GM23338 (cell line): ENCODE measurements at regions not wholly inside any gene's neighbourhood (a gene's known extent, or its start where the extent isn't known, plus 50 kb on each side); places are given as distances from the start of the nearest gene placed in this dataset.

Experiments
- ATAC-seq: fragments of 200-7000 bp; cut with Tn5 transposase; 3 replicates; pipeline ENCODE4 v1.9.1; 2020
- DNase-seq: peaks from one replicate; pipeline ENCODE4 v3.0.0-alpha.2; 2015; ENCODE audit warnings: low spot score
- H2AFZ ChIP-seq: fragments of 200-600 bp; sonication (generic); 2 replicates; pipeline ENCODE4 v1.8.0; 2016; ENCODE audit warnings: antibody characterized with exemption, mild to moderate bottlenecking, moderate library complexity
- H3F3A ChIP-seq: fragments of 200-600 bp; sonication (generic); replicated peaks from 2 replicates; pipeline ENCODE4 v1.8.0; 2017; ENCODE audit warnings: antibody characterized with exemption, mixed run types, low read depth
- H3K27ac ChIP-seq: fragments of 200-600 bp; sonication (generic); 2 replicates; pipeline ENCODE4 v1.6.1; 2016; ENCODE audit warnings: low read depth
- H3K27me3 ChIP-seq: fragments of 200-600 bp; sonication (generic); 2 replicates; pipeline ENCODE4 v1.8.0; 2016; ENCODE audit warnings: mild to moderate bottlenecking, mixed run types, moderate library complexity; ENCODE audit not compliant: insufficient read depth
- H3K36me3 ChIP-seq: fragments of 200-600 bp; sonication (generic); 2 replicates; pipeline ENCODE4 v1.8.0; 2016; ENCODE audit warnings: mild to moderate bottlenecking; ENCODE audit not compliant: insufficient read depth
- H3K4me1 ChIP-seq: fragments of 200-600 bp; sonication (generic); 2 replicates; pipeline ENCODE4 v1.8.0; 2016; ENCODE audit warnings: mild to moderate bottlenecking, moderate library complexity; ENCODE audit not compliant: insufficient read depth
- H3K4me2 ChIP-seq: fragments of 200-600 bp; sonication (generic); 2 replicates; pipeline ENCODE4 v1.7.1; 2017; ENCODE audit warnings: mixed run types
- H3K4me3 ChIP-seq: fragments of 200-600 bp; sonication (generic); 2 replicates; pipeline ENCODE4 v1.6.1; 2016; ENCODE audit warnings: mixed run types
- H3K79me2 ChIP-seq: fragments of 200-600 bp; sonication (generic); replicated peaks from 2 replicates; pipeline ENCODE4 v1.8.0; 2017; ENCODE audit warnings: mild to moderate bottlenecking; ENCODE audit not compliant: insufficient read depth
- H3K9me2 ChIP-seq: fragments of 200-600 bp; sonication (generic); 2 replicates; pipeline ENCODE4 v1.8.0; 2017; ENCODE audit not compliant: insufficient read depth
- H4K20me1 ChIP-seq: fragments of 200-600 bp; sonication (generic); replicated peaks from 2 replicates; pipeline ENCODE4 v1.8.0; 2017; ENCODE audit warnings: mild to moderate bottlenecking; ENCODE audit not compliant: insufficient read depth
- H3K27ac Mint-ChIP-seq: 2 replicates; pipeline ENCODE4 v1.8.0; 2020; ENCODE audit warnings: inconsistent platforms, mild to moderate bottlenecking, moderate library complexity, mixed read lengths
- H3K27me3 Mint-ChIP-seq: 3 replicates; pipeline ENCODE4 v1.8.0; 2022; ENCODE audit warnings: low read depth, mild to moderate bottlenecking, moderate library complexity, mixed read lengths, inconsistent platforms; ENCODE audit not compliant: insufficient read depth, poor library complexity
- H3K36me3 Mint-ChIP-seq: 3 replicates; pipeline ENCODE4 v1.8.0; 2021; ENCODE audit warnings: low read depth, mild to moderate bottlenecking, inconsistent platforms, moderate library complexity, mixed read lengths
- H3K4me1 Mint-ChIP-seq: 3 replicates; pipeline ENCODE4 v1.8.0; 2020; ENCODE audit warnings: mild to moderate bottlenecking, inconsistent platforms, mixed read lengths
- H3K4me3 Mint-ChIP-seq: 3 replicates; pipeline ENCODE4 v1.8.0; 2021; ENCODE audit warnings: moderate library complexity, mild to moderate bottlenecking, inconsistent platforms, mixed read lengths
- H3K9me3 Mint-ChIP-seq: 3 replicates; pipeline ENCODE4 v1.8.0; 2020; ENCODE audit warnings: moderate library complexity, mild to moderate bottlenecking, inconsistent platforms, mixed read lengths
- CREB1 ChIP-seq: fragments of 250-450 bp; sonication (Bioruptor Pico); IDR thresholded peaks from 2 replicates; pipeline ENCODE4 v1.5.0; 2020; ENCODE audit warnings: low read depth, mild to moderate bottlenecking, moderate library complexity
- CTCF ChIP-seq, 2 experiments: fragments of 200-600 bp in 1 of 2; sonication (generic) in 1 of 2; conservative IDR thresholded peaks; 2 replicates each; pipeline versions ENCODE4 v1.5.1 to v1.6.1; 2016 to 2017; ENCODE audit warnings: antibody characterized with exemption in 2 of 2, low read depth in 2 of 2, mild to moderate bottlenecking in 2 of 2, moderate library complexity in 1 of 2
- ETS1 ChIP-seq: IDR thresholded peaks from 2 replicates; pipeline ENCODE4 v1.6.1; 2016; ENCODE audit warnings: antibody characterized with exemption
- EZH2 ChIP-seq: fragments of 200-600 bp; sonication (generic); IDR thresholded peaks from one replicate; pipeline ENCODE4 v1.8.0; 2017; ENCODE audit warnings: antibody characterized with exemption, mild to moderate bottlenecking, low read depth; ENCODE audit not compliant: unreplicated experiment
- EZH2phosphoT487 ChIP-seq: fragments of 200-600 bp; sonication (generic); IDR thresholded peaks from one replicate; pipeline ENCODE4 v1.8.1; 2018; ENCODE audit warnings: antibody characterized with exemption; ENCODE audit not compliant: unreplicated experiment
- JUNB ChIP-seq: IDR thresholded peaks from one replicate; pipeline ENCODE4 v1.6.1; 2016; ENCODE audit warnings: antibody characterized with exemption; ENCODE audit not compliant: unreplicated experiment
- NANOG ChIP-seq: IDR thresholded peaks from 2 replicates; pipeline ENCODE4 v1.6.1; 2016; ENCODE audit warnings: antibody characterized with exemption, borderline replicate concordance
- POLR2AphosphoS5 ChIP-seq: IDR thresholded peaks from 2 replicates; pipeline ENCODE4 v1.6.1; 2016; ENCODE audit warnings: antibody characterized with exemption, low read depth
- REST ChIP-seq: IDR thresholded peaks from one replicate; pipeline ENCODE4 v1.6.1; 2018; ENCODE audit warnings: antibody characterized with exemption; ENCODE audit not compliant: unreplicated experiment
- ZNF114 ChIP-seq: fragments of 250-450 bp; sonication (Bioruptor Pico); IDR thresholded peaks from 2 replicates; pipeline ENCODE4 v1.5.0; 2020; ENCODE audit warnings: mild to moderate bottlenecking, moderate library complexity
- ZNF462 ChIP-seq: fragments of 250-450 bp; sonication (Bioruptor Pico); IDR thresholded peaks from 2 replicates; pipeline ENCODE4 v1.5.0; 2020; ENCODE audit warnings: mild to moderate bottlenecking, moderate library complexity

GRCh38 chr6:11290027-11290426, 57.6 kb upstream of the NEDD9 start (continued):
- TF ChIP-seq CTCF (conservative IDR thresholded peaks at IDR 0.05; ENCODE audit: low read depth in 2 of 2) = no peak

- no peaks in the 10 kb centered on the region for H3F3A ChIP-seq
- DNase-seq = no peak
- H3K4me3 Mint-ChIP-seq = no peak overlapping the region
- H3K27ac ChIP-seq = no peak overlapping the region
- H3K4me3 ChIP-seq = no peak overlapping the region
- ATAC-seq = no peak
- H2AFZ ChIP-seq = no peak overlapping the region
- H3K36me3 Mint-ChIP-seq = no peaks in the 10 kb centered on the region
- no peaks in the 10 kb centered on the region for H3K79me2 ChIP-seq
- no peaks in the 10 kb centered on the region for H3K4me1 ChIP-seq
- no peaks in the 10 kb centered on the region for H3K4me1 Mint-ChIP-seq
- H3K27ac Mint-ChIP-seq = no peak overlapping the region
- H3K27me3 Mint-ChIP-seq = no peaks in the 10 kb centered on the region
- 0 out of 3 replicates have a peak, but pooled peaks cover 2% of the 10 kb centered on the region for H3K9me3 Mint-ChIP-seq
- no peaks in the 10 kb centered on the region for H3K9me2 ChIP-seq
- H3K27me3 ChIP-seq = no peaks in the 10 kb centered on the region
- no peaks in the 10 kb centered on the region for H4K20me1 ChIP-seq
- H3K4me2 ChIP-seq = no peak overlapping the region
- H3K36me3 ChIP-seq = no peaks in the 10 kb centered on the region
- TF ChIP-seq CREB1 (CRISPR knock-in tag) (no peak), JUNB (no peak), EZH2 (no peak), ETS1 (no peak), POLR2AphosphoS5 (no peak), CTCF (conservative IDR thresholded peaks at IDR 0.05; ENCODE audit: low read depth in 2 of 2) (no peak), NANOG (no peak), ZNF114 (CRISPR knock-in tag) (no peak), EZH2phosphoT487 (no peak), ZNF462 (CRISPR knock-in tag) (no peak), REST (no peak)
Observed at GRCh38 chr6:11288065-11288464, 55.6 kb upstream of the NEDD9 start.
